Liver (tissue), 8 donors: ENCODE measurements at regions not wholly inside any gene's neighbourhood (a gene's known extent, or its start where the extent isn't known, plus 50 kb on each side); places are given as distances from the start of the nearest gene placed in this dataset.

ENCODE experiments used
- DNase-seq: peaks from one replicate; pipeline ENCODE4 v3.0.0-alpha.2; 2017; ENCODE audit warnings: low spot score
- H3K27ac ChIP-seq, 2 donors: one replicate each; pipeline ENCODE4 v1.7.0; 2013; ENCODE audit warnings: inconsistent platforms in 2 of 2, low read length in 2 of 2, control low read depth in 1 of 2, low read depth in 1 of 2, mild to moderate bottlenecking in 1 of 2
- H3K27me3 ChIP-seq, 4 donors: one replicate each; pipeline versions ENCODE4 v1.6.1 to v1.7.0; 2013; ENCODE audit warnings: low read length in 3 of 4, inconsistent platforms in 1 of 4, mild to moderate bottlenecking in 1 of 4, moderate library complexity in 1 of 4; ENCODE audit not compliant: control insufficient read depth in 4 of 4, insufficient read depth in 4 of 4
- H3K36me3 ChIP-seq, 4 donors: one replicate each; pipeline versions ENCODE4 v1.6.1 to v1.7.0; 2013; ENCODE audit warnings: low read length in 3 of 4, mild to moderate bottlenecking in 3 of 4, low read depth in 1 of 4, moderate library complexity in 1 of 4; ENCODE audit not compliant: control insufficient read depth in 4 of 4, insufficient read depth in 3 of 4
- H3K4me1 ChIP-seq, 4 donors: one replicate each; pipeline versions ENCODE4 v1.6.1 to v1.7.0; 2013; ENCODE audit warnings: low read length in 3 of 4, mild to moderate bottlenecking in 3 of 4, moderate library complexity in 1 of 4; ENCODE audit not compliant: control insufficient read depth in 4 of 4, insufficient read depth in 4 of 4
- H3K4me3 ChIP-seq, 3 donors: one replicate each; pipeline versions ENCODE4 v1.6.1 to v1.7.0; 2013; ENCODE audit warnings: low read length in 3 of 3, control low read depth in 1 of 3, low read depth in 1 of 3, mild to moderate bottlenecking in 1 of 3
- H3K9ac ChIP-seq, 2 donors: one replicate each; pipeline ENCODE4 v1.7.0; 2013; ENCODE audit warnings: low read length in 2 of 2, mild to moderate bottlenecking in 2 of 2, moderate library complexity in 2 of 2, control low read depth in 1 of 2, low read depth in 1 of 2
- H3K9me3 ChIP-seq, 4 donors: one replicate each; pipeline versions ENCODE4 v1.6.1 to v1.7.0; 2013; ENCODE audit warnings: low read length in 3 of 4; ENCODE audit not compliant: control insufficient read depth in 4 of 4
- EGR1 ChIP-seq, 2 donors: IDR thresholded peaks; 2 replicates each; pipeline ENCODE4 v1.6.1; 2016 to 2018; ENCODE audit warnings: antibody characterized with exemption in 2 of 2, low read depth in 2 of 2
- FOXA1 ChIP-seq: IDR thresholded peaks from 2 replicates; pipeline ENCODE4 v1.6.1; 2016; ENCODE audit warnings: antibody characterized with exemption
- GABPA ChIP-seq, 2 donors: IDR thresholded peaks in 1 of 2; conservative IDR thresholded peaks in 1 of 2; 2 replicates each; pipeline ENCODE4 v1.6.1; 2016; ENCODE audit warnings: antibody characterized with exemption in 2 of 2, mild to moderate bottlenecking in 1 of 2, moderate library complexity in 1 of 2
- HNF4A ChIP-seq, 2 donors: conservative IDR thresholded peaks; 2 replicates each; pipeline ENCODE4 v1.6.1; 2016; ENCODE audit warnings: antibody characterized with exemption in 2 of 2, mild to moderate bottlenecking in 2 of 2
- HNF4G ChIP-seq: IDR thresholded peaks from 2 replicates; pipeline ENCODE4 v1.6.1; 2016; ENCODE audit warnings: antibody characterized with exemption
- JUND ChIP-seq, 2 donors: IDR thresholded peaks; 2 replicates each; pipeline ENCODE4 v1.6.1; 2016; ENCODE audit warnings: antibody characterized with exemption in 2 of 2
- NR2F2 ChIP-seq: IDR thresholded peaks from 2 replicates; pipeline ENCODE4 v1.6.1; 2016; ENCODE audit warnings: antibody characterized with exemption
- RAD21 ChIP-seq, 2 donors: IDR thresholded peaks; 2 replicates each; pipeline ENCODE4 v1.6.1; 2016; ENCODE audit warnings: antibody characterized with exemption in 2 of 2, mild to moderate bottlenecking in 2 of 2
- RXRA ChIP-seq, 2 donors: IDR thresholded peaks; 2 replicates each; pipeline ENCODE4 v1.6.1; 2017 to 2018; ENCODE audit warnings: antibody characterized with exemption in 2 of 2, mild to moderate bottlenecking in 1 of 2
- SP1 ChIP-seq: IDR thresholded peaks from 2 replicates; pipeline ENCODE4 v1.6.1; 2018; ENCODE audit warnings: antibody characterized with exemption, mild to moderate bottlenecking
- YY1 ChIP-seq: IDR thresholded peaks from 2 replicates; pipeline ENCODE4 v1.6.1; 2016; ENCODE audit warnings: antibody characterized with exemption, mild to moderate bottlenecking
- WGBS: extraction: QIAGEN DNeasy Blood & Tissue Kit; methylation state at CpG from one replicate; pipeline ENCODE4 v1.1.7; 2013; 5-methylcytosine and 5-hydroxymethylcytosine counted together
- TF ChIP-seq, protein P1 (sequence below): IDR thresholded peaks from 2 replicates; pipeline ENCODE4 v1.6.1; 2016; ENCODE audit warnings: antibody characterized with exemption, mild to moderate bottlenecking
- TF ChIP-seq, protein P2 (sequence below): fragments of 150-350 bp; IDR thresholded peaks from 2 replicates; pipeline ENCODE4 v1.5.1; 2017; ENCODE audit warnings: improper control_type of control experiment, low read depth, low read length; ENCODE audit not compliant: missing input control
- TF ChIP-seq, protein P3 (sequence below): IDR thresholded peaks from 2 replicates; pipeline ENCODE4 v1.6.1; 2016; ENCODE audit warnings: antibody characterized with exemption
- TF ChIP-seq, protein P4 (sequence below): IDR thresholded peaks from 2 replicates; pipeline ENCODE4 v1.6.1; 2016; ENCODE audit warnings: antibody characterized with exemption
- donor health status: healthy.
- donor health status: healthy.
- donor health status: healthy.
- donor health status: healthy.
- donor health status: healthy.

DNA sequence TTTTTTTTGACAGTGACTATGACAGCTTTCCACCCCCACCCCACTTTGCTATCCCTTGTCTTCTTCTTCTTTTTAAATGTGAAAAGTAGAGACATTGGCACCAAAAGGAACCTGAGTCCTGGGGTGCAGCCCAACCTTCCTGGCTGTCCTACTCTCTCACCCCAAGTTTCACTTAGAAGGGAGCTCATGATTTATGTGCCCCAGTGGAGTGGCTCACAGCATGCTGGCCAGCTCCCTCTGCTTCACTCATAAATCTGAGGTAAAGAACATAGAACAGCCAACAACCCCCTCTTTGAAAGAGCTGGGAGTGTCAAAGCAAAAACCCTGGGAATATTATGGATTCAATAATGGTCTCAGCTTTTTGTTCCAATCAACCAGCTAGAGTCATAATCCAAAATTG lies 196.3 kb upstream of the DAPK1 start:
- H3K9me3 ChIP-seq: no peaks in the 10 kb centered on the region
- TF ChIP-seq HNF4G (no peak), FOXA1 (no peak), RXRA (IDR thresholded peaks at IDR 0.05) (no peak), SP1 (no peak)
- H3K4me1 ChIP-seq: no peaks in the 10 kb centered on the region
- H3K4me3 ChIP-seq: no peak overlapping the region
- no peak overlapping the region for H3K27ac ChIP-seq
- H3K36me3 ChIP-seq: no peaks in the 10 kb centered on the region
- no peak overlapping the region for H3K9ac ChIP-seq
- no peak for DNase-seq
- H3K27me3 ChIP-seq: no peaks in the 10 kb centered on the region

DNA sequence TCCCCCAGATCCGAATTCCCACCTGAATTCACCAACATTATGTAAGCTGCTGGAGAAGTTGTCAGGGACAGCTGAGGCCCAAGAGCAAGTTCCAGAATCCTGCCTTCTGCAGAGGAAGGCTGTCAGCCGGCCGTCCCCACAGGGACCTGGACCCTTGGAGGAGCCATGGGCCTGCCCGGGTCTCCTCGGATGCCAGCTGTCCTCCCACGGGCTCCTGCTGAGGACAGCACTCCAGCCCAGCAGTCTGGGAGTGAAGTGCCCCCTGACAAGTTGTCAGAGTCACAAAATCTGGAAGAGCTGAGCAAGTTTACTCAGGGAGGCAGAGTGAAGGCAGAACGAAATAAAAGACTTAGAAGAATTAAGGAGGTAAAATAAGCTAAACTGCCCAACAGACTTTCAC lies 192.5 kb upstream of the DAPK1 start:
- WGBS: 59% methylated on average over 7 of the region's 7 CpGs
- Histone ChIP-seq H3K36me3 (no peaks in the 10 kb centered on the region), H3K27me3 (no peaks in the 10 kb centered on the region), H3K4me1 (no peaks in the 10 kb centered on the region), H3K9ac (no peak overlapping the region), H3K4me3 (no peak overlapping the region), H3K27ac (no peak overlapping the region), H3K9me3 (no peaks in the 10 kb centered on the region)
- no peak for DNase-seq
- TF ChIP-seq, protein P1, sequence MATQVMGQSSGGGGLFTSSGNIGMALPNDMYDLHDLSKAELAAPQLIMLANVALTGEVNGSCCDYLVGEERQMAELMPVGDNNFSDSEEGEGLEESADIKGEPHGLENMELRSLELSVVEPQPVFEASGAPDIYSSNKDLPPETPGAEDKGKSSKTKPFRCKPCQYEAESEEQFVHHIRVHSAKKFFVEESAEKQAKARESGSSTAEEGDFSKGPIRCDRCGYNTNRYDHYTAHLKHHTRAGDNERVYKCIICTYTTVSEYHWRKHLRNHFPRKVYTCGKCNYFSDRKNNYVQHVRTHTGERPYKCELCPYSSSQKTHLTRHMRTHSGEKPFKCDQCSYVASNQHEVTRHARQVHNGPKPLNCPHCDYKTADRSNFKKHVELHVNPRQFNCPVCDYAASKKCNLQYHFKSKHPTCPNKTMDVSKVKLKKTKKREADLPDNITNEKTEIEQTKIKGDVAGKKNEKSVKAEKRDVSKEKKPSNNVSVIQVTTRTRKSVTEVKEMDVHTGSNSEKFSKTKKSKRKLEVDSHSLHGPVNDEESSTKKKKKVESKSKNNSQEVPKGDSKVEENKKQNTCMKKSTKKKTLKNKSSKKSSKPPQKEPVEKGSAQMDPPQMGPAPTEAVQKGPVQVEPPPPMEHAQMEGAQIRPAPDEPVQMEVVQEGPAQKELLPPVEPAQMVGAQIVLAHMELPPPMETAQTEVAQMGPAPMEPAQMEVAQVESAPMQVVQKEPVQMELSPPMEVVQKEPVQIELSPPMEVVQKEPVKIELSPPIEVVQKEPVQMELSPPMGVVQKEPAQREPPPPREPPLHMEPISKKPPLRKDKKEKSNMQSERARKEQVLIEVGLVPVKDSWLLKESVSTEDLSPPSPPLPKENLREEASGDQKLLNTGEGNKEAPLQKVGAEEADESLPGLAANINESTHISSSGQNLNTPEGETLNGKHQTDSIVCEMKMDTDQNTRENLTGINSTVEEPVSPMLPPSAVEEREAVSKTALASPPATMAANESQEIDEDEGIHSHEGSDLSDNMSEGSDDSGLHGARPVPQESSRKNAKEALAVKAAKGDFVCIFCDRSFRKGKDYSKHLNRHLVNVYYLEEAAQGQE: no peak
- TF ChIP-seq, protein P2, sequence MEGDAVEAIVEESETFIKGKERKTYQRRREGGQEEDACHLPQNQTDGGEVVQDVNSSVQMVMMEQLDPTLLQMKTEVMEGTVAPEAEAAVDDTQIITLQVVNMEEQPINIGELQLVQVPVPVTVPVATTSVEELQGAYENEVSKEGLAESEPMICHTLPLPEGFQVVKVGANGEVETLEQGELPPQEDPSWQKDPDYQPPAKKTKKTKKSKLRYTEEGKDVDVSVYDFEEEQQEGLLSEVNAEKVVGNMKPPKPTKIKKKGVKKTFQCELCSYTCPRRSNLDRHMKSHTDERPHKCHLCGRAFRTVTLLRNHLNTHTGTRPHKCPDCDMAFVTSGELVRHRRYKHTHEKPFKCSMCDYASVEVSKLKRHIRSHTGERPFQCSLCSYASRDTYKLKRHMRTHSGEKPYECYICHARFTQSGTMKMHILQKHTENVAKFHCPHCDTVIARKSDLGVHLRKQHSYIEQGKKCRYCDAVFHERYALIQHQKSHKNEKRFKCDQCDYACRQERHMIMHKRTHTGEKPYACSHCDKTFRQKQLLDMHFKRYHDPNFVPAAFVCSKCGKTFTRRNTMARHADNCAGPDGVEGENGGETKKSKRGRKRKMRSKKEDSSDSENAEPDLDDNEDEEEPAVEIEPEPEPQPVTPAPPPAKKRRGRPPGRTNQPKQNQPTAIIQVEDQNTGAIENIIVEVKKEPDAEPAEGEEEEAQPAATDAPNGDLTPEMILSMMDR: no peak
- TF ChIP-seq HNF4A (conservative IDR thresholded peaks at IDR 0.05) (no peak), GABPA (IDR thresholded peaks at IDR 0.05 in 1 of 2, conservative IDR thresholded peaks at IDR 0.05 in 1 of 2) (no peak), RAD21 (IDR thresholded peaks at IDR 0.05) (no peak), EGR1 (IDR thresholded peaks at IDR 0.05; ENCODE audit: low read depth in 2 of 2) (no peak), RXRA (IDR thresholded peaks at IDR 0.05) (no peak), SP1 (no peak), FOXA1 (no peak), JUND (IDR thresholded peaks at IDR 0.05) (no peak), YY1 (no peak), NR2F2 (no peak)
- TF ChIP-seq, protein P3, sequence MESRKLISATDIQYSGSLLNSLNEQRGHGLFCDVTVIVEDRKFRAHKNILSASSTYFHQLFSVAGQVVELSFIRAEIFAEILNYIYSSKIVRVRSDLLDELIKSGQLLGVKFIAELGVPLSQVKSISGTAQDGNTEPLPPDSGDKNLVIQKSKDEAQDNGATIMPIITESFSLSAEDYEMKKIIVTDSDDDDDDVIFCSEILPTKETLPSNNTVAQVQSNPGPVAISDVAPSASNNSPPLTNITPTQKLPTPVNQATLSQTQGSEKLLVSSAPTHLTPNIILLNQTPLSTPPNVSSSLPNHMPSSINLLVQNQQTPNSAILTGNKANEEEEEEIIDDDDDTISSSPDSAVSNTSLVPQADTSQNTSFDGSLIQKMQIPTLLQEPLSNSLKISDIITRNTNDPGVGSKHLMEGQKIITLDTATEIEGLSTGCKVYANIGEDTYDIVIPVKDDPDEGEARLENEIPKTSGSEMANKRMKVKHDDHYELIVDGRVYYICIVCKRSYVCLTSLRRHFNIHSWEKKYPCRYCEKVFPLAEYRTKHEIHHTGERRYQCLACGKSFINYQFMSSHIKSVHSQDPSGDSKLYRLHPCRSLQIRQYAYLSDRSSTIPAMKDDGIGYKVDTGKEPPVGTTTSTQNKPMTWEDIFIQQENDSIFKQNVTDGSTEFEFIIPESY: no peak
- TF ChIP-seq, protein P4, sequence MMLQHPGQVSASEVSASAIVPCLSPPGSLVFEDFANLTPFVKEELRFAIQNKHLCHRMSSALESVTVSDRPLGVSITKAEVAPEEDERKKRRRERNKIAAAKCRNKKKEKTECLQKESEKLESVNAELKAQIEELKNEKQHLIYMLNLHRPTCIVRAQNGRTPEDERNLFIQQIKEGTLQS: no peak
